NCI-H2081 treated with DMSO at 0.1 percent for 48 hours (cell line): ENCODE measurements at regions not wholly inside any gene's neighbourhood (a gene's known extent, or its start where the extent isn't known, plus 50 kb on each side); places are given as distances from the start of the nearest gene placed in this dataset.
A peak's percentile ranks its signal among the peaks of the same experiment; 100 is the strongest.
"Not testable (repeated sequence)": the region's sequence is repeated elsewhere in the genome, so short reads cannot be mapped to it uniquely, and the experiment has no call there.

Experiments used
- DNase-seq: peaks from one replicate; lab custom pipeline; 2025; lab: John Stamatoyannopoulos, UW

DNA sequence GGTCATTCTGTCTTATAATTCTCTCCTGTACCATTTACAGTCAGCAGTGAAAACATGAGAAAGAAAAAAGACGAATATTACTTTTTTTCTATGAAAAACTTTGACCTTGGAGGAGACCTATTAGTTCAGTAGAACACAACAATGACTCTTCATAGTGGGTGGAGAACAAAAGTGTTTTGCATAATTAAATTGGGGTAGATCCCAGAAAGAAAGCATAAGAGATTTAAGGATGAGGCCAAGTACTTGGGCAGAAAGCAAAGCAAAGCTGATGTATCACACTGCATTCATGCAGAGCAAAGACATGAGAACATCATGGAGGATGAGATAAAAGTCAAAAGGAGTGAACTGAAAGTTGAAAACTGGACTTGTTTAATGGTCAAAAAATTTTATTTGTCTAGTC, 1273.4 kb downstream of the ROBO2 start:
- DNase-seq, result no peak

DNA sequence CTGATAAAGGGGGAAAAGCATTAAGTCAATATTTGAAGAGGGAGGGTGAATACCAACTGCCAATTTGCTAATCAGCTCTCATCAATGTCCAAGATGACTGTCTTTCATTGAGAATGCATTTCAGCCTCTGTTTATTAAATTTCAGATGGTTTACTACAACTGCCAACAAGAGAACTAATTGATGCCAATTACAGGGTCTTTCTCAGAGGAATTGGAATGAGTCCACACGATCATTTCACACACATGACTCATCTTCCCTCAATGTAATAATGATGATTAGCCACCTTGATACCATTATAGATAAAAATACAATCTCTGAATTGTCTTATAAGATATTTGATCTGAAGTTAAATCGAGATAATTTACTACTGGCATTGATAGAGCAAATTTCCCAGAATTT, 1274.4 kb downstream of the ROBO2 start:
- no peak for DNase-seq

DNA sequence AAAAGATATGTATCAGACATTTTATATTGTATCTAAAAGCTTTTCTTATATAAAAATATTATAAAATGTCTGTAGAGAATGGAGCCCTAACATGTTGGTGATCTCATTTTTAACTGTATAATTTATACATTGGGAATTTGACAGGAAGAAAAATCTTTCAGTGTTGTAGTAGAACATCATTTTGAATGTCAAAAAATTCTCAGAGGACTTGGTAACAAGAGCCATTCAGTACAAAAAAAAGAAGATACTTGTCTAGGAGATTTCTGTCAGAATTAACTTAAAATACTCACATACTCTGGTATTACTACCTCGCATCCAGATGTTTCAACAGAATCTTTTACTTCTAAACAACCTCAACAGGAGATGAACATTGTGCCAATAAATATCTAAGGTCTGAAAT, 1277.9 kb downstream of the ROBO2 start:
- DNase-seq, result no peak

DNA sequence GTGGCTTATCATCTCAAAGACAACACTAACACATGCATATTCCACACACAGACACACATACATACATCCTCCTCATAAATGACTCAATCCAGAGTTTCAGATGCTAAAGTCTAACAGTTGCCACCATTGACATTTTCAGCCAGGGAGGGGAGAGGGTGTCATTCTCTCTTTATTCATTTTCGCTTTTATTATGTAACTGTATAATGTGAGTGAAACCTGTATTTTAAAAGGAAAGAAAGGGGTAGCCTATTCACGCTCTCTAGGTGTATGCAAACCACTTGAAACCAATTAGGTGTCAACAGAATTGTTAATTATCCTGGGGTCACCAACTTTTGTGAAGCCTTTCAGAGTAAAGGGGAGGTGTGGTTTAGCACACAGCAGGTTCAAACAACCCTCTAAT, 1282.9 kb downstream of the ROBO2 start:
- peak; percentile 24 for DNase-seq

DNA sequence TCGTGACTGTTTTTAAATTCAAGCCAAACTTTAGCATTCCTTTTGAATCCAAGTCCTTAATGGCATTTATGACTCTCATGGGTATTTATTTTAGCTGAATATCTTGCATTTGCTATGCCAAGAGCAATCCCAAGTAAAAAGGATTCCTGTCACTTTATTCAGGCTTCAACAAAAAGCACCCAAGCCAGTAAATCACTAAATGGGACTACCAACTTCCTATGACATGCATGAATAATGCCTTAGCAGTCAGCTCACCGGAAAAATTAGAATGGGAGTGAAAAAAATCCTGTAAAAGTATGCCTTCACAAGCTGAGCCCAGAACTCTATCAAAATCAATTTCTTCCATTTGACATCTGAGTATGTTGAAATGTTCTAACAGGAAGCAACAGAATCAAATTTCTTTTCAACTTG, 1297.9 kb downstream of the ROBO2 start:
- DNase-seq, result no peak

DNA sequence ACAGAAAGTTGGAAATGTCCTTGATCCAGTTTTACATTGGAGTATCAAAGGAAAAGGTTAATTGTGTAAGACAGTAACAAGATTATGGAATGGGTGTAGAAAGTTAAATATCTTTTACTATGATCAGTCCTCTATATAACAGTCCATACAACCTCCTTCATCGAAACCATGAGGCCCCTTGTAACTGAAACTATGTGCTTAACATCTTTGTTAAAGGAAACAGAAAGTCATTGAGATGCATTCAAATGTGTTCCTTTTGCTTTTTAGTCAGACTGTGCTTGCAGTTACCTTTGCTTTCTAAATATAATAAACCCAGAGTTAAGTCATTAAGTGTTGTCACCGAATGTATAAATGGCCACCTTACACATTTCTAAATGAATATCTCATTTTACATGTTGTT, 1298.5 kb downstream of the ROBO2 start:
- DNase-seq, result no peak

DNA sequence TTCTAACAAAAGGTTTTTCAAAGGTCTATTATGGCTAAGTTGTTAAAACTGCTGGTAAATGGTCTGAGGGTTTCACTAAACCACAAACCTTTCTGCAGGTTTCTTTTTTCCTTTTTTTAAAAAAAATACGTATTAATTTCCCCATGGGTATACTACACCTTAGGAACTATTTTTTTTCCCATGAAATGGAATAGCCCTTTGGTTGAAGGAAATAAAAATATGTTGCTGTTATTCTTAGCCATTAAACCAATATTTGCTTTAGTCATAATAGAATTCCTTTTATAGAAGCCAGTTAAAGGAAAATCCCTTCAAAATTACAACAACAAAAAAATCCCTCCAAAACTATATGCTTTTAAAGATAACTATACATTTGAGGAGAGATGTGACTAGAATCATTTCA, 1303.3 kb downstream of the ROBO2 start:
- no peak for DNase-seq

DNA sequence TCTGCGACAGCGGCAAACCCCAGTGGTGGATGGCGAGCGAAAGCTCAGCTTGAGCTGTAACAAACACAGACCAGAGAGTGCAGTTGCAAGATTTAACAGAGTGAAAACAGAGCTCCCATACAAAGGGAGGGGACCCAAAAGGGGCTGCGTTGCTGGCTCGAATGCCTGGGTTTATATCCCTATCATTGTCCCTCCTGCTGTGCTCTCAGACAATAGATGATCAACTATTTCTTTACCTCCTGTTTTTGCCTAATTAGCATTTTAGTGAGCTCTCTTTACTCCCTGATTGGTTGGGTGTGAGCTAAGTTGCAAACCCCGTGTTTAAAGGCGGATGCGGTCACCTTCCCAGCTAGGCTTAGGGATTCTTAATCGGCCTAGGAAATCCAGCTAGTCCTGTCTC, 1304.4 kb downstream of the ROBO2 start:
- DNase-seq, result not testable (repeated sequence)

DNA sequence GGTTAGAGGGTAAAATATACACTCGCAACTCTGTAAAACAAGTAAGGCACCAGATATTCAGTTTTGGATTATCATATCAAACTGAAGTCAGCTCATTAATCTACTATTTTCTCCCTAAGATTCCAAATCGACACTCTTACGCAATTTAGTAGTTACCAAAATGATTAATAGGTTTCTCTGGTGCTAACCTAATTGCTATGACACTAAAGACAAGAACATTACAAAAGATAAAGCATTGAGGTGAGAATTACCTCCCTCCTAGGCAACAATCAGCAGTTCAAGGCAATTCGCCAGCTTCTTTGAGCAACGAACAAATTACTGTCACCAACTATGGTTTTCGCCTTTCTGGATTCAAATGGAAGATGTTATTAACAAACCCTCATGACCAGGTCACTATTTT, 1305.0 kb downstream of the ROBO2 start:
- DNase-seq, result no peak

DNA sequence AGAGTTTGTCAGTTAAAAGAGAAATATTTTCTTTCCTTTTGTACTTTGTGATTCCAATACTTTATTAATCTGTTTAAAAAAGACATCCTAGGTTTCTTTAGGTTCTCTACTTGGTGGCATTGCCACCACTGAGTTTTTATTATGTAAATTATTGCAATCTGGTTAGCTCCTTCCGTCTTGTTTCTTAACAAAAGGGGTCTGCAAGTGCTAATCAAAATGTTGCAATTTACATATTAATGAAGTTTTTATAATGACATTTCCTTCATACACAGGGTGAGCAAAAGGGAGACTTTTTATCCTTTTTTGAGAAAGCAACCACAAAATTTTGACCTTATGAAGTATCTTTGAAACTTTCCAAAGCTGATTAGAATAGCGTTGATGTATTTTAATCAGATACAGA, 1307.3 kb downstream of the ROBO2 start:
- DNase-seq, result no peak

DNA sequence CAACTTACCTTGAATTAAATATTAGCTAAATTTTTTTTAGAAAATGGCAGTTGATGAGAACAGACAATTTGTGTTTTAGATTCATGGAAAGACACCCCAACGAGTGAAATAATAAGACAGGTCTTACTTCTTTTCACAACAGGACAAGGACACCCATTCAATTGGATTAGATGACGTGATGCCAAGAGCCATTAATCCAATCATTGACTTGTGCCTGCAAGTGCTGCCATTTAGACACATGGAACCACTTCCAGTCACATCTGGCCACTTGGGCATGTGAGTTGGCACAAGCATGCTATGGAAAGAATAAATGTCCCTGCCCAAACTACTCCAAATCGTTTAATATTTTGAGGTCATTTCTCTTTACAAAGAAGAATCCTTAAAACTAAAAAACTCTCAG, 1308.8 kb downstream of the ROBO2 start:
- no peak for DNase-seq

DNA sequence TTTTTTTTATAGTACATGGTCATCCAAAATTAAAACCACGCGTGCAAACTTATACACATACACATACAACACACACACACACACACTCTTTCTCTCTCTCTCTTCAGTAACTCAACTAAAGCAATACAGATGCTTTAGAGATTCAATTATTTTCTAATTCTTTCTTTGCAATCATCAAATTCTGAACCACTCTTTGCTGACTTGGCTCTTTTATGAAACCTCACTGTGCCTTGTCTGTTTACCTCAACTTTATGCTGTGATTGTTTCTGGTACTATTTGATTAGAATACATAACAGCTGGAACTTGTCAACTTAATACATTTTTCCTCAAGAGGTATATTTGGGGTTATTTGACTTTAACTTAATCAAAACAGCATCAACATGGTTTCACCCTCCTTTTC, 1309.7 kb downstream of the ROBO2 start:
- DNase-seq, result no peak

DNA sequence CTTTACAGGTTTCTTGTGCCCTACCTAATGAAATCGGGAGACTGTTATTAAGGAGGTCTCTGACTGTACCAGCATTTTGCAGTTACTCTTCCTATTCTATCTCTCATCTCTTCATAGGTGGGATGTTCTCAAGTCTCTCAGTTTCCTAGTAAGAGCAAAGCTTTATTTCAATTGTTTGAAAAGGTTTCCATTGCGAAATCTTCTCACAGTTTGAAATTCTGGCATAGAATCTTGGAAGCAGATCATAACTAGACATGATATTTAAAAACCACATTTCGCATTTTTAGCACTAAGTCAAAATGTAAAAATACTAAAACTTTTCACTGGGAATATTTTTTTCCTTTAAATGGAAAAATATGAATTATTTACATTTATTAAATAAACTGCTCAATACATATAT, 1311.4 kb downstream of the ROBO2 start:
- DNase-seq, result no peak

DNA sequence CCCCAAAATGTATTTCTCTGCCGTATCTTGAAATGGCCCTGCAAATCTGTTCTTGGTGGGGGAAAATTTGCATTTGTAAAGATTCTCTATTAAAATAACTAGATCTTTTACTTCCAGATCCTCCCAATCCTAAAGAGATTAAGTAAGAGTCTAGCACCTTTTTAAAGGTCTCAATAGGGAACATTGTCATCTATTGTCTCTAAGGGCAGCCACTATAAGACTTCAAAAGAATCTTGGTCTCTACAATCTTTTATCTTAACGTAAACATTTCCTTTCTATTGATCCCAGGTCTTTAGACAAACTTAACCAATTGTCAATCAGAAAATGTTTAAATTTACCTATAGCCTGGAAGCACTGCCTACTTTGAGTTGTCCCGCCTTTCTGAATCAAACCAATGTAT, 1313.3 kb downstream of the ROBO2 start:
- no peak for DNase-seq

DNA sequence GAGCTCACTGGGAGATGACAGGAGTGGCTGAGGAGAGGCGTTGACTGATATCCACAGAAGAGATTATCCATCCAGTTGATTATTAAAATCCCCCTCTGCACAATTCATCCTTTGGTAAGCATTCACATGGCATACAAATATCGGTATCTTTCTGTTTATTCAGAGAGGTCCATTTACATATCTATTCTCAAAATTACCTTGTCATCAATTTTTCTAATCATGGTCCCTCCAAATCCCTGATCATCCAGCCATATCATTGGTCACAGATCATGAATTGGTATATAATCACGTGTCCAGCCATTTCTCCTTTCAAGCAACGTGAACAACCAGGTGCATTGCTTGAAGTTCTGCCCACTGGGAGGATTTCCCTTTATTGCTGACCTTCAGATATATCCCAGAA, 1321.0 kb downstream of the ROBO2 start:
- no peak for DNase-seq

DNA sequence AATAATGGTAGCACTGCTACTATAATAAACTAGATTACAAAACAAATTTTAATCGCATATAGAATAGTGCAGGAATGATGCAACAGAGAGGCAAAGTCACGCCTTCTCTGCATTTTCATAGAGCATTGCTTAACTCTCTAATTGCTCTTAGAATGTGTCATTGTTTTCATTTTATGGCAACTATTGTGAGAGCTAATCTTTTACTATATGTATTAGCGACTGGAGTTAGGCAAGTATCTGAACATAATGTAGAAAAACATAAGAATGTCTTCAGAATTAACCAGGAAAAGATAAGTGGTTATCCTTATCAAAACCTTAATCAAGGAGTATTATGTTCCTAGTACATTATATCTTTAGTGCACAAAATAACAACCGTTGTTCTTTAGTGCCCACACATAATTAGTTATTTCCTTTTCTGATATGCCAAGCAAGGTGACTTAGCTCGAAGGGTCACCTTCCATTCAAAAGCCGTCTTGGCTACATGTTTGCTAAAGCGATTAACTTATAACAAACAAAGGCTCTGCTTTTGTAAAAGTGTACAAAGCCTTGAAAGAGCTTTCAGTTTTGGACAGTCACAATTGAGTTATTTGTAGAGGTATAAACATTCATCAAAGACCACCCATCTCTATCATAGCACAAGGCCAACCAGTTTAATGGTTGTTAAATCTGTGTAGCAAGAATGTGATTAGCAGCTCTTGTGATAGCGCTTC, 1328.9 kb downstream of the ROBO2 start:
- no peak for DNase-seq

DNA sequence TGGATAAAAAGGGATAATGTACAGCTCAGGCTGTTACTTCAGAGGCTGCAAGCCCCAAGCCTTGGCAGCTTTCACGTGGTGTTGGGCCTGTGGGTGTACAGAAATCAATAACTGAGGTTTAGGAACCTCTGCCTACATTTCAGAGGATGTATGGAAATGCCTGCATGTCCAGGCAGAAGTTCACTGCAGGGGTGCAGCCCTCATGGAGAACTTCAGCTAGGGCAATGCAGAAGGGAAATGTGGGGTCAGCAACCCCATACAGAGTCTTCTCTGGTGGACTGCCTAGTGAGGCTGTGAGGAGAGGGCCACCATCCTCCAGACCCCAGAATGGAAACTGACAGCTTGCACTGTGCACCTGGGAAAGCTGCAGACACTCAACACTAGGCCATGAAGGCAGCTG, 1350.3 kb downstream of the ROBO2 start:
- no peak for DNase-seq

DNA sequence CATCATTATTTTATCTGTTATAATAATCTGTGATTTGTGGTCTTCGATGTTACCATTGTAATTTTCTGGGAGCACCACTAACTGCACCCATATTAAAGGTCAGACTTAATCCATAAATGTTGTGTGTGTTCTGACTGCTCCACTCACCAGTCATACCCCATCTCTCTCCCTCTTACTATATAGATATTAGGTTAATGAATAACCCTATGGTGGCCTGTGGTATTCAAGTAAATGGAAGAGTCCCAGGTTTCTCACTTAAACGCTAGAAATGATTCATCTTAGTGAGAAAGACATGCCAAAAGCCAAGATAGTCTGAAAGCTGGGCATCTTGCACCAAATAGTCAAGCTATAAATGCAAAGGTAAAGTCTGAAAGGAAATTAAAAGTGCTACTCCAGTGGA, 1358.5 kb downstream of the ROBO2 start:
- no peak for DNase-seq

DNA sequence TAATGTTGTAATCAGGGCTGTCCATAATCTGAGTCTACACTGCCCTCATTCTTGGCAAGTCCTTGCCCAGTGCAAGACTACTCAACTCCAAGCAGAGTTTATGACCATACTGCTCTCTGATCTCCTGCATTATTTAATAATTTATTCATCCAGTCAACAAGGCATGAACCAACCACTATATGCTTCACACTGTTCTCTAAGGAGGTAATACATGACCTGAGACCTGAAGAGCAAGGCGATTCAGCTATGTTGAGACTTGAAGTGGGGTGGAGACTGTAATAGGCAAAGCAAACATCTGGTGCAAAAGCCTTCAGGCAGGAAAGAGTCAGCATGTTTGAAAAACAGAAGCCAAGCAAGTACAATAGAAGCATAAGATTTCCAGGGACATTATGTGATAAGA, 1362.8 kb downstream of the ROBO2 start:
- DNase-seq, result no peak

DNA sequence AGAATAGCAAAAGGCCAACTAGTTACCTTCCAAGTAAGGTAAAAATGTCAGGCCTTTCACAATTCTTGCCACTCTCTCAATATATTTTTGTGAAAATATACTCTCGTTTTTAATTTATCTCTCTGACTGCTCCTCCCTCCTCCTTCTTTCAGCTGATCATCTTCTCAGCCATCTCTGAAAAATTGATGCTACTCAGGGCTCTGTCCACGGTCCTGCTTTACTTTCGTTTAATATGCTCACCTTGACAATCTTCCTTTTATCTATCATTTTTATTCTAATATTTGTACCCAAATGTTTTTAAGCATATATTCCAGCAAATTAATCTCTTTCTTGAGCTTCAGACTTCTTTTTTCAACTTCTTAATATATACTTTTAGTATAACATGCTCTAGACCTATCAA, 1362.1 kb downstream of the ROBO1 start:
- DNase-seq, result no peak

DNA sequence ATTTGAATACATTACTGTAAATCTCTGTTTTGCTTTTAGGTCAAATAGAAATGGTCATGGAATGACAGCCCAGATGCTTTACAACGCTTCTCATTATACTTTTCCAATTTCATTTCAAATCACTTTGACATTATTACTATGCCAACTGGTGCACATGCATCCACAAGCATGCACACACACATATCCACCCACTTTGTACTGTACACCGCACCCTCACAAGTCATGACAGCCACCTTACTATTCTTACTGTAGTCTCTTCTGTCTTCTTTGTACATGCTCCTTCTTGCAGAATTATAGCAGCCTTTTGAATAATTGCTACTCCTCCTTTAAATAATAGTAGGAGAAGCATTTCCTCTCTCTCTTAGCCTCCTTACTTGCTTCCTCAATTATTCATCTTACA, 1361.4 kb downstream of the ROBO1 start:
- DNase-seq, result no peak

DNA sequence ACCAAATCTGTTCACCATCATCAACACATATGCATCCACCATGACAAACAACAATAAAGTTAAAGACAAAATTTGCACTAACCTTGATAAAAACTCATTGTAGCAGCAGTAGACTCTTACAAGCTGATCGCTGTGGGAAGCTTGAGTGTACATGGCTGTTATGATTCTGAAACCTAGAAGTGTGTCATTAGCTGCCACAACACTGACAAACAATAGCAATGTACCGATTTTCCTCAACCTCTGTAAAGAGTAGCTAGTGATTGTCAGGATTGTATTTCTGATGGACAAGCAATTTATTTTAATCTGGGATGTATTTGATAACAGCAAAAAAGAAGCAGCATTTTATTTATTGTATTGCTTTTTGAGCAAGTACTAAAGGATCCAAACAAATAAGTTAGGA, 1357.7 kb downstream of the ROBO1 start:
- DNase-seq, result no peak

DNA sequence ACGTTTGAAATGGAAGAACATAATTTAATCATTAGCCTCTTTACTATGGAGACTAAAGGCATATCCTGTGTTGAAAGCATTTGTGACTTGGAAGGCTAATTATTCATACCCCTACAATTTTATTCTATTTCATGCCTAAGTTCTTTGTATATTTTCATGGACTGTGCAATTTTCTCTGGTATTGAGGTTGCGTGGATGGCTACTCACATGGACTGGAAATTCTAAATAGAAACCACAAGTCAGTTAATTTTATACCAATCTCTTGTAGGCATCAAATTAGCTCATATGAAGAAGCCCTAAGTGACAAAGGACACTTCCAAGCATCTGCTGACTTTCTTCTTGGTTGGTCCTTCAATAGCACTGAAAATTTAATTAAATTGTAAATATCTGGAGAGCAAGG, 1353.5 kb downstream of the ROBO1 start:
- DNase-seq, result no peak

DNA sequence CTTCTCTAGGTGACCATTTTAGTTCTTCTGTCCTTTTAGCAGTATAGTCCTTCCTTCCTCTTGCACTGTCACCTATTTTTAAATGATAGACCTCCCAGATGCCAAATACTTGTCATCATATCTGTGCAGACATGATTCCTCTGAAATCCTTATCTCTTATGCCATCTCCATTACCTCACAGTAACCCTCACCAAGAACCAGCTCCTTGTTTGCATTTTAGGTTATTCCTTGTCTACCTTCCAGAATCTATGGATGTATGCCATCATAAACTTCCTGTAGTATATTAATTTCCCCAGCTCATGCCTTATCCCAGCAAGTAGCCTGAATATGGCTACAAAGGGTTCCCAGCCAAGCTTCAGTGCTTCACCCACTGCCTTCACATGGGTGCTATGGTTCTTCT, 1347.2 kb downstream of the ROBO1 start:
- DNase-seq, result no peak
